Tibial nerve (tissue), 4 donors: ENCODE measurements at regions not wholly inside any gene's neighbourhood (a gene's known extent, or its start where the extent isn't known, plus 50 kb on each side); places are given as distances from the start of the nearest gene placed in this dataset.
"Not testable (repeated sequence)": the region's sequence is repeated elsewhere in the genome, so short reads cannot be mapped to it uniquely, and the experiment has no call there.

ENCODE experiments used
- DNase-seq, 2 donors: peaks; one replicate each; pipeline ENCODE4 v3.0.0-alpha.2; 2019; ENCODE audit warnings: low spot score in 2 of 2
- H3K27ac ChIP-seq, 4 donors: fragments of 200-600 bp; sonication (generic) in 3 of 4; one replicate each; pipeline ENCODE4 v1.5.1; 2017 to 2019; ENCODE audit warnings: mild to moderate bottlenecking in 1 of 4
- H3K27me3 ChIP-seq, 2 donors: fragments of 200-600 bp; sonication (generic) in 1 of 2; one replicate each; pipeline versions ENCODE4 v1.5.1 to v1.6.0; 2017 to 2019
- H3K36me3 ChIP-seq, 3 donors: fragments of 200-600 bp; sonication (generic); one replicate each; pipeline ENCODE4 v1.5.1; 2018 to 2019
- H3K4me1 ChIP-seq, 4 donors: fragments of 200-600 bp; sonication (generic) in 3 of 4; one replicate each; pipeline ENCODE4 v1.5.1; 2017 to 2019
- H3K4me3 ChIP-seq, 4 donors: fragments of 200-600 bp; sonication (generic) in 3 of 4; one replicate each; pipeline ENCODE4 v1.5.1; 2017 to 2019; ENCODE audit warnings: mild to moderate bottlenecking in 1 of 4, moderate library complexity in 1 of 4
- H3K9me3 ChIP-seq, 4 donors: fragments of 200-600 bp; sonication (generic) in 3 of 4; one replicate each; pipeline ENCODE4 v1.5.1; 2017 to 2019
- EP300 ChIP-seq, 2 donors: sonication (generic); formaldehyde crosslinking; IDR thresholded peaks; one replicate each; pipeline ENCODE4 v1.6.1; 2017; ENCODE audit warnings: antibody characterized with exemption in 2 of 2, mild to moderate bottlenecking in 1 of 2
- POLR2A ChIP-seq, 2 donors: fragments of 450-650 bp; IDR thresholded peaks; one replicate each; pipeline ENCODE4 v1.6.1; 2017; ENCODE audit warnings: antibody characterized with exemption in 2 of 2, mild to moderate bottlenecking in 2 of 2, moderate library complexity in 2 of 2
- WGBS, 2 donors: methylation state at CpG; one replicate each; pipeline ENCODE4 v1.1.5; 2018; 5-methylcytosine and 5-hydroxymethylcytosine counted together
- TF ChIP-seq, protein P1 (sequence below), 5 experiments: fragments of 200-600 bp in 3 of 5; fragments of 450-650 bp in 2 of 5; sonication (generic) in 3 of 5; IDR thresholded peaks; one replicate each; pipeline ENCODE4 v1.5.1; 2016 to 2019; ENCODE audit warnings: antibody characterized with exemption in 5 of 5, mild to moderate bottlenecking in 3 of 5, moderate library complexity in 2 of 5

GRCh38 chr3:164306042-164306441, 772.3 kb downstream of the SI start:
- peaks cover 0 to 3% (median 0%) of the 10 kb centered on the region in 4 donors for H3K4me1 ChIP-seq

DNA sequence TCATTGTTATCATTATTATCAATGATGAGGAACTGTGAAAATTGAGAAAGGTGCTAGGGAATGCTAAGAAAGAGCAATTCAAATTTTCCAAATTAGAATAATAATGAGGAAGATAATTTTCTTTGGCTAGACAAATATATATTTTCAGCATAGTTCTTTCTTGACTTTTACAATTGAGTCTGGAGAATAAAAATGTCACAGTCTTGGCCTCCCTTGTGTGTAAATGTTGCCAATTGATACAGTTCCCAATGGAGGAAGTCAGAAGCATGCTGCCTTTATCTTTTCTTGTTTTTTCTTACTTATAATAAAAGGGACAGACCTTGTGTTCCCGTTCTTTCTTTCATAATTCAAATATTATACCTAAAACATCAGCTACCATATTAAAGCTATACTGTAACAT, 774.4 kb downstream of the SI start:
- no peak overlapping the region for H3K27ac ChIP-seq
- WGBS, 2 donors: 33 to 38% methylated on average over 1 of the region's 1 CpG

More at GRCh38 chr3:164306042-164306441, 772.3 kb downstream of the SI start:
- no peaks in the 10 kb centered on the region for H3K27me3 ChIP-seq
- H3K27ac ChIP-seq: no peak overlapping the region
- no peak for TF ChIP-seq POLR2A (IDR thresholded peaks at IDR 0.05)
- no peak for TF ChIP-seq EP300 (IDR thresholded peaks at IDR 0.05)
- TF ChIP-seq, protein P1, sequence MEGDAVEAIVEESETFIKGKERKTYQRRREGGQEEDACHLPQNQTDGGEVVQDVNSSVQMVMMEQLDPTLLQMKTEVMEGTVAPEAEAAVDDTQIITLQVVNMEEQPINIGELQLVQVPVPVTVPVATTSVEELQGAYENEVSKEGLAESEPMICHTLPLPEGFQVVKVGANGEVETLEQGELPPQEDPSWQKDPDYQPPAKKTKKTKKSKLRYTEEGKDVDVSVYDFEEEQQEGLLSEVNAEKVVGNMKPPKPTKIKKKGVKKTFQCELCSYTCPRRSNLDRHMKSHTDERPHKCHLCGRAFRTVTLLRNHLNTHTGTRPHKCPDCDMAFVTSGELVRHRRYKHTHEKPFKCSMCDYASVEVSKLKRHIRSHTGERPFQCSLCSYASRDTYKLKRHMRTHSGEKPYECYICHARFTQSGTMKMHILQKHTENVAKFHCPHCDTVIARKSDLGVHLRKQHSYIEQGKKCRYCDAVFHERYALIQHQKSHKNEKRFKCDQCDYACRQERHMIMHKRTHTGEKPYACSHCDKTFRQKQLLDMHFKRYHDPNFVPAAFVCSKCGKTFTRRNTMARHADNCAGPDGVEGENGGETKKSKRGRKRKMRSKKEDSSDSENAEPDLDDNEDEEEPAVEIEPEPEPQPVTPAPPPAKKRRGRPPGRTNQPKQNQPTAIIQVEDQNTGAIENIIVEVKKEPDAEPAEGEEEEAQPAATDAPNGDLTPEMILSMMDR (IDR thresholded peaks at IDR 0.05): no peak
- H3K36me3 ChIP-seq: no peaks in the 10 kb centered on the region
- H3K4me3 ChIP-seq: no peak overlapping the region
- H3K9me3 ChIP-seq: no peaks in the 10 kb centered on the region
- DNase-seq: no peak

DNA sequence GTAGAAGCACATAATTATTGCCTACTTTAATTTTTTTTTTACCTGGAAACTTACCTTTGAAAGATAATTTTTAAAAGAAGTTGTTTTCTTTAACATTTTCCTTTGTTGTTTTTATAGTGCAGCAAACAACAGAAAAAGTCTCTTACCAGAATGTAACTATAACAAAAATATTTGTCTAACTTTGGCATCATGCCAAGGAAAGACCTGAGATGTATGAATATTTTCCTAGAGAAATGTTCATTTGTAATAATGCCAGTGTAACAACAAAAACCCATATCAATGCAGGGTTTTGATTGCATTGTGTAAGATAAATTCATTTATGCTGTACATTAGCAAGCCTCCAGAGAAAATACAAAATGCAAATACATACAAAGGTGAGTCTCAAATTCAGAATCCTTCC, 775.7 kb downstream of the SI start:
- no peaks in the 10 kb centered on the region for H3K36me3 ChIP-seq
- H3K27ac ChIP-seq: no peak overlapping the region
- H3K4me3 ChIP-seq: no peak overlapping the region
- no peak for DNase-seq
- H3K9me3 ChIP-seq: no peaks in the 10 kb centered on the region
- no peaks in the 10 kb centered on the region for H3K27me3 ChIP-seq
- H3K4me1 ChIP-seq: peaks cover 0 to 5% (median 0%) of the 10 kb centered on the region in 4 donors
- TF ChIP-seq EP300 (IDR thresholded peaks at IDR 0.05) (no peak), POLR2A (IDR thresholded peaks at IDR 0.05) (no peak)

More for the DNA sequence above, 774.4 kb downstream of the SI start:
- no peaks in the 10 kb centered on the region for H3K27me3 ChIP-seq
- H3K4me1 ChIP-seq: peaks cover 0 to 5% (median 0%) of the 10 kb centered on the region in 4 donors
- no peaks in the 10 kb centered on the region for H3K36me3 ChIP-seq
- TF ChIP-seq POLR2A (IDR thresholded peaks at IDR 0.05) (no peak), EP300 (IDR thresholded peaks at IDR 0.05) (no peak)
- TF ChIP-seq, protein P1 (IDR thresholded peaks at IDR 0.05): no peak
- DNase-seq: no peak
- H3K4me3 ChIP-seq: no peak overlapping the region
- H3K9me3 ChIP-seq: no peaks in the 10 kb centered on the region

DNA sequence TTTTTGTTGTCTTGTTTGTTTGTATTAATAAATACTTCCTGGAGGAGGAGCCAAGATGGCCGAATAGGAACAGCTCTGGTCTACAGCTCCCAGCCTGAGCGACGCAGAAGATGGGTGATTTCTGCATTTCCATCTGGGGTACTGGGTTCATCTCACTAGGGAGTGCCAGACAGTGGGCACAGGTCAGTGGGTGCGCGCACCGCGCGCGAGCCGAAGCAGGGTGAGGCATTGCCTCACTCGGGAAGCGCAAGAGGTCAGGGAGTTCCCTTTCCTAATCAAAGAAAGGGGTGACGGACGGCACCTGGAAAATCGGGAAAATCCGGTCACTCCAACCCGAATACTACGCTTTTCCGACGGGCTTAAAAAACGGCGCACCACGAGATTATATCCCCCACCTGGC, 786.8 kb downstream of the SI start:
- DNase-seq, H3K27me3 ChIP-seq, H3K9me3 ChIP-seq, H3K27ac ChIP-seq, H3K4me3 ChIP-seq, H3K36me3 ChIP-seq, H3K4me1 ChIP-seq: not testable (repeated sequence)
- 95 to 98% methylated on average over 23 of the region's 23 CpGs for WGBS, 2 donors

DNA sequence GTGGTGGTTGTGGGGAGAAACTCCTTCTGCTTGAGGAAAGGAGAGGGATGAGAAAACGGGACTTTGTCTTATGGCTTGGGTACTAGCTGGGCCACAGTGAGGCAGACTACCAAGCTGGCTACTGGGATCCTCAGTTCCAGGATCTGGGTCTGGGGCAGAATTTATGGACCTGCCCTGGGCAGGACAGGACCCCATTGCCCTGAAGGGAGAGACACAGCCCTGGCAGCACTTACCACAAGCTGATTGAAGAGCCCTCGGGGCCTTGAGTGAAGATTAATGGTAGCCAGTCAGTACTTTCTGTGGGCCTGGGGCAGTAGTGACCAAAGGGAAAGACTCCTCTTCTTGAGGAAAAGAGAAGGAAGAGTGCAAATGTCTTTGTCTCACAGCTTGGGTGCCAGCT, 799.7 kb downstream of the SI start:
- TF ChIP-seq POLR2A (IDR thresholded peaks at IDR 0.05): no peak
- TF ChIP-seq, protein P1 (IDR thresholded peaks at IDR 0.05): no peak
- TF ChIP-seq EP300 (IDR thresholded peaks at IDR 0.05): no peak
- Histone ChIP-seq H3K27ac (no peak overlapping the region), H3K36me3 (no peaks in the 10 kb centered on the region), H3K9me3 (peaks cover 0 to 40% (median 0%) of the 10 kb centered on the region in 4 donors), H3K4me3 (no peak overlapping the region), H3K27me3 (no peaks in the 10 kb centered on the region), H3K4me1 (no peaks in the 10 kb centered on the region)
- WGBS, 2 donors: 82 to 86% methylated on average over 2 of the region's 2 CpGs
- DNase-seq: no peak

DNA sequence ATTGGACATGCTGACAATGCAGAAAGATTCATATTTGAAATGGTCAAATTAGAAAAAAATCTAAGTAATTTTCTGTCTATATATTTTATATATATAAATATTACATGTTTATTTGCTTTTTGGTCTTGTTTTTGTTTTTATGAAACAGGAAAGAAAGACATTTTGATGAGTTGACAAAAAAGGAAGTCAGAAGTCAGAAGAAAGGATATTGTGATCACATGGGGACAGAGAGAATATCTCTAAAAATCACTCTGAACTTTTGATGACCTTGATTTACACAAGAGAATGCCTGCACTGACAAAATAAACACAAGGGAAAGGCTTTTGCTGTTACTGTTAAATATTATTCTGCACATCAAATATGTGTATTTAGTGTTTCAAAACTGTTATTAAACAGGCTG, 811.2 kb downstream of the SI start:
- DNase-seq: no peak
- H3K4me3 ChIP-seq: no peak overlapping the region
- no peak overlapping the region for H3K27ac ChIP-seq
- peaks cover 0 to 4% (median 0%) of the 10 kb centered on the region in 4 donors for H3K4me1 ChIP-seq
- no peaks in the 10 kb centered on the region for H3K27me3 ChIP-seq
- H3K36me3 ChIP-seq: no peaks in the 10 kb centered on the region
- H3K9me3 ChIP-seq: peaks cover 0 to 7% (median 0%) of the 10 kb centered on the region in 4 donors
- TF ChIP-seq POLR2A (IDR thresholded peaks at IDR 0.05) (no peak), EP300 (IDR thresholded peaks at IDR 0.05) (no peak)
- TF ChIP-seq, protein P1 (IDR thresholded peaks at IDR 0.05): no peak
